Endothelial cell of umbilical vein (primary cell): ENCODE measurements at regions not wholly inside any gene's neighbourhood (a gene's known extent, or its start where the extent isn't known, plus 50 kb on each side); places are given as distances from the start of the nearest gene placed in this dataset.

Source experiments
- BruUV-seq: library from RNA; stranded (reverse); fragments of 400-500 nt; replicated peaks from 2 replicates; lab custom pipeline; 2021; lab: Mats Ljungman, UMichigan
- CTCF ChIA-PET: fragments of 300-600, 350-600 bp; sonication (Branson Sonifier 250); formaldehyde crosslinking; loops from one replicate; lab custom pipeline; 2021; ENCODE audit warnings: antibody characterized with exemption, inconsistent platforms; lab: Charles Lee
- POLR2A ChIA-PET: fragments of 300-600, 350-600 bp; sonication (Branson Sonifier 250); formaldehyde crosslinking; loops from one replicate; lab custom pipeline; 2021; ENCODE audit warnings: antibody characterized with exemption, inconsistent platforms; lab: Charles Lee
- DNase-seq: peaks from one replicate; pipeline ENCODE4 v3.0.0-alpha.2; 2011; ENCODE audit warnings: low read depth, low spot score
- FAIRE-seq: peaks from 2 replicates; lab custom pipeline; 2011; peaks lifted over from hg19 to GRCh38; lab: Jason Lieb, UNC
- H2AFZ ChIP-seq: 2 replicates; pipeline ENCODE4 v1.6.0; 2012; ENCODE audit warnings: low read depth, low read length, control low read depth, inconsistent platforms
- H3K27ac ChIP-seq: 2 replicates; pipeline ENCODE4 v1.5.1; 2011; ENCODE audit warnings: low read depth, mild to moderate bottlenecking, control low read depth, low read length, moderate library complexity; ENCODE audit not compliant: insufficient read depth
- H3K27me3 ChIP-seq, 2 experiments: 2 replicates each; pipeline versions ENCODE4 v1.6.0 to v1.6.1; 2011; ENCODE audit warnings: low read length in 2 of 2, mixed read lengths in 1 of 2; ENCODE audit not compliant: control insufficient read depth in 2 of 2, insufficient read depth in 2 of 2
- H3K36me3 ChIP-seq, 2 experiments: 2 replicates in 1 of 2; 3 replicates in 1 of 2; pipeline ENCODE4 v1.5.1; 2011; ENCODE audit warnings: low read length in 2 of 2, mild to moderate bottlenecking in 1 of 2, moderate library complexity in 1 of 2; ENCODE audit not compliant: control insufficient read depth in 2 of 2, insufficient read depth in 2 of 2; ENCODE audit errors: extremely low read depth in 1 of 2
- H3K4me1 ChIP-seq: 3 replicates; pipeline ENCODE4 v1.5.1; 2011; ENCODE audit warnings: mild to moderate bottlenecking, low read length; ENCODE audit not compliant: control insufficient read depth, insufficient read depth; ENCODE audit errors: extremely low read depth
- H3K4me2 ChIP-seq: 2 replicates; pipeline ENCODE4 v1.6.1; 2011; ENCODE audit warnings: low read length, control low read depth, mixed read lengths; ENCODE audit not compliant: insufficient read depth
- H3K4me3 ChIP-seq, 3 experiments: fragments of 200-600 bp in 1 of 3; sonication (generic), shearing (Covaris generic) in 1 of 3; replicated peaks in 1 of 3; 2 replicates each; pipeline ENCODE4 v1.5.1; 2011 to 2016; ENCODE audit warnings: control low read depth in 3 of 3, low read length in 3 of 3, mild to moderate bottlenecking in 2 of 3, inconsistent platforms in 1 of 3, low read depth in 1 of 3, moderate library complexity in 1 of 3; ENCODE audit not compliant: insufficient read depth in 1 of 3
- H3K79me2 ChIP-seq: 2 replicates; pipeline ENCODE4 v1.6.0; 2012; ENCODE audit warnings: low read length, inconsistent platforms; ENCODE audit not compliant: control insufficient read depth, insufficient read depth
- H3K9ac ChIP-seq: replicated peaks from 2 replicates; pipeline ENCODE3; 2011; ENCODE audit warnings: low read length, control low read depth; ENCODE audit not compliant: insufficient read depth; ENCODE audit errors: extremely low read depth
- H3K9me1 ChIP-seq: replicated peaks from 3 replicates; pipeline ENCODE4 v1.6.0; 2011; ENCODE audit warnings: mild to moderate bottlenecking, low read length; ENCODE audit not compliant: control insufficient read depth, insufficient read depth; ENCODE audit errors: extremely low read depth
- H3K9me3 ChIP-seq: replicated peaks from 2 replicates; pipeline ENCODE4 v1.5.1; 2012; ENCODE audit warnings: low read length, inconsistent platforms; ENCODE audit not compliant: control insufficient read depth, insufficient read depth
- H4K20me1 ChIP-seq: replicated peaks from 2 replicates; pipeline ENCODE3; 2011; ENCODE audit warnings: mild to moderate bottlenecking, low read length; ENCODE audit not compliant: control insufficient read depth, insufficient read depth; ENCODE audit errors: extremely low read depth
- EZH2 ChIP-seq: IDR thresholded peaks from 2 replicates; pipeline ENCODE4 v1.6.1; 2012; ENCODE audit warnings: borderline replicate concordance, low read depth, mild to moderate bottlenecking, moderate library complexity, low read length, inconsistent platforms; ENCODE audit not compliant: severe bottlenecking
- FOS ChIP-seq: IDR thresholded peaks from 2 replicates; pipeline ENCODE4 v1.6.1; 2011; ENCODE audit warnings: mild to moderate bottlenecking, low read length, moderate library complexity, borderline replicate concordance; ENCODE audit not compliant: insufficient read depth
- GATA2 ChIP-seq: IDR thresholded peaks from 2 replicates; pipeline ENCODE4 v1.7.0; 2011; ENCODE audit warnings: low read depth, mild to moderate bottlenecking, moderate library complexity, mixed read lengths, low read length; ENCODE audit not compliant: insufficient read length, insufficient read depth
- JUN ChIP-seq: IDR thresholded peaks from 2 replicates; pipeline ENCODE4 v1.6.1; 2011; ENCODE audit warnings: borderline replicate concordance, low read depth; ENCODE audit not compliant: insufficient read length, insufficient read depth
- MYC ChIP-seq: IDR thresholded peaks from one replicate; pipeline ENCODE4 v1.6.1; 2011; ENCODE audit warnings: mild to moderate bottlenecking, low read depth, low read length
- POLR2A ChIP-seq: IDR thresholded peaks from 2 replicates; pipeline ENCODE4 v1.6.1; 2012; ENCODE audit warnings: low read depth, mild to moderate bottlenecking, control low read depth, low read length
- POLR2AphosphoS5 ChIP-seq: IDR thresholded peaks from 2 replicates; pipeline ENCODE4 v1.6.1; 2012; ENCODE audit warnings: low read depth, mild to moderate bottlenecking, control low read depth, low read length, moderate library complexity; ENCODE audit not compliant: insufficient read depth
- dilution Hi-C: fragments of 300-500 bp; cut with MboI; formaldehyde crosslinking; loops from one replicate; pipeline ENCODE4 v1.15.0; 2019; ENCODE audit warnings: low sequenced_read_pairs; ENCODE audit not compliant: extremely low pct_ligation_motif_present
- intact Hi-C: fragments of 100-400 bp; cut with micrococcal nuclease; formaldehyde crosslinking; loops from one replicate; pipeline ENCODE4 v1.10.0; 2022
- TF ChIP-seq, protein P1 (sequence below), 2 donors: IDR thresholded peaks; 1 replicate in 1 of 2; 2 replicates in 1 of 2; pipeline ENCODE4 v1.5.1; 2011; ENCODE audit warnings: low read length in 2 of 2, mild to moderate bottlenecking in 2 of 2, moderate library complexity in 2 of 2, control low read depth in 1 of 2, inconsistent platforms in 1 of 2, low read depth in 1 of 2; ENCODE audit not compliant: insufficient read depth in 1 of 2; ENCODE audit errors: extremely low read depth in 1 of 2
- TF ChIP-seq, protein P2 (sequence below): IDR thresholded peaks from 2 replicates; pipeline ENCODE4 v1.6.1; 2011; ENCODE audit not compliant: insufficient read depth, insufficient read length

DNA sequence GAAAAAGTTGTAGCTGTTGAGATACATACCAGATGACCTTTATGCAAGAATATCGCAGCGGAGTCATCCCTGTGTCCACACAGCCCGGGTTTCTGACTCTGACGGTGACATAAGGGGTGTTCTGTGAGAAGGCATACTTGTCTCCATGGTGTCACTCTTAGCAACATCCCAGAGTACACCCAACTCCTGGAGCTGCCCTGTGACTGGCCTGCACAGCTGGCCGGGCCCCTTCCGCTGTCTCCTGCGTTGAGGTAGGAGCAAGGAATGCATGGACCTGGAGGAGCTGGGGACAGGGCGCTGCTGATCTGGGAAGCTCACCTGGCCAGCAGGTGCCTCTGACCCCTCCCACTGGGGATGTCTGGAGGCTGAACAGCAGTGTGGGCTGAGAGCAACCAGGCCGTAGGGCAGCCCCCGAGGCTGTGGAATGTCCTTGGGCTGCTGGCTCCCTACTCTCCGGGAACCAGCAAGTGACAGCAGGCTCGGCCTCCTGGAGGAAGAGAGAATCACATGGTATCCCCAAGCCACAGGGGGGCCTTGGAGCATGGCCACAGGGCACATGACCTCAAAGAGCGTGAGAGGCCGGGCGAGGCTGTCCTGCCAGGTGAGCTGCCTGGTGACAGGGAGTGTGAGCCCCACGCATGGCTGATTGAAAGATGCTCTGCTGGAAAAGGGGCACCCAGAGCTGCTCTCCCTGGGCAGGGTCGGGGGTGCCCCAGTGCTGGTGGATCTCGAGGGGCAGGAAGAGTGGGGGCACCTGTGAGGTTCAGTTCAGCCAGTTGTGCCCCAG lies 113.4 kb downstream of the MRPL36 start:
- no peaks in the 10 kb centered on the region for H3K79me2 ChIP-seq
- no peak for FAIRE-seq
- TF ChIP-seq JUN (no peak), POLR2A (no peak), POLR2AphosphoS5 (no peak), FOS (no peak), MYC (no peak), GATA2 (no peak), EZH2 (no peak)
- TF ChIP-seq, protein P1, sequence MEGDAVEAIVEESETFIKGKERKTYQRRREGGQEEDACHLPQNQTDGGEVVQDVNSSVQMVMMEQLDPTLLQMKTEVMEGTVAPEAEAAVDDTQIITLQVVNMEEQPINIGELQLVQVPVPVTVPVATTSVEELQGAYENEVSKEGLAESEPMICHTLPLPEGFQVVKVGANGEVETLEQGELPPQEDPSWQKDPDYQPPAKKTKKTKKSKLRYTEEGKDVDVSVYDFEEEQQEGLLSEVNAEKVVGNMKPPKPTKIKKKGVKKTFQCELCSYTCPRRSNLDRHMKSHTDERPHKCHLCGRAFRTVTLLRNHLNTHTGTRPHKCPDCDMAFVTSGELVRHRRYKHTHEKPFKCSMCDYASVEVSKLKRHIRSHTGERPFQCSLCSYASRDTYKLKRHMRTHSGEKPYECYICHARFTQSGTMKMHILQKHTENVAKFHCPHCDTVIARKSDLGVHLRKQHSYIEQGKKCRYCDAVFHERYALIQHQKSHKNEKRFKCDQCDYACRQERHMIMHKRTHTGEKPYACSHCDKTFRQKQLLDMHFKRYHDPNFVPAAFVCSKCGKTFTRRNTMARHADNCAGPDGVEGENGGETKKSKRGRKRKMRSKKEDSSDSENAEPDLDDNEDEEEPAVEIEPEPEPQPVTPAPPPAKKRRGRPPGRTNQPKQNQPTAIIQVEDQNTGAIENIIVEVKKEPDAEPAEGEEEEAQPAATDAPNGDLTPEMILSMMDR (IDR thresholded peaks at IDR 0.05; ENCODE audit: extremely low read depth in 1 of 2, insufficient read depth in 1 of 2, low read depth in 1 of 2, low read length in 2 of 2): no peak
- TF ChIP-seq, protein P2, sequence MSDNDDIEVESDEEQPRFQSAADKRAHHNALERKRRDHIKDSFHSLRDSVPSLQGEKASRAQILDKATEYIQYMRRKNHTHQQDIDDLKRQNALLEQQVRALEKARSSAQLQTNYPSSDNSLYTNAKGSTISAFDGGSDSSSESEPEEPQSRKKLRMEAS: no peak

More for the DNA sequence above, 113.4 kb downstream of the MRPL36 start:
- Histone ChIP-seq H3K9me1 (no peaks in the 10 kb centered on the region), H4K20me1 (no peaks in the 10 kb centered on the region), H3K4me2 (no peak overlapping the region), H3K9ac (no peak overlapping the region), H2AFZ (no peak overlapping the region), H3K4me1 (no peaks in the 10 kb centered on the region), H3K4me3 (no peak overlapping the region), H3K27ac (no peak overlapping the region), H3K9me3 (no peaks in the 10 kb centered on the region), H3K27me3 (no peaks in the 10 kb centered on the region), H3K36me3 (no peaks in the 10 kb centered on the region)
- dilution Hi-C loops: no loop called here
- ChIA-PET CTCF (no interaction called here), POLR2A (no interaction called here)
- BruUV-seq: no TSS peak
- intact Hi-C loops: no loop called here
- no peak for DNase-seq
